Amygdala (tissue), 56 donors: ENCODE measurements at regions not wholly inside any gene's neighbourhood (a gene's known extent, or its start where the extent isn't known, plus 50 kb on each side); places are given as distances from the start of the nearest gene placed in this dataset.
"Not testable (repeated sequence)": the region's sequence is repeated elsewhere in the genome, so short reads cannot be mapped to it uniquely, and the experiment has no call there.

Experiments used
- DNase-seq, 56 donors: peaks; one replicate each; lab custom pipeline; 2025; lab: John Stamatoyannopoulos, UW

- no peak for DNase-seq
Observed at GRCh38 chr7:81206217-81206616, 287.4 kb upstream of the SEMA3C start.

- DNase-seq = no peak
Observed at GRCh38 chr7:81201188-81201587, 282.3 kb upstream of the SEMA3C start.

- DNase-seq = no peak
Observed at GRCh38 chr7:81198766-81199165, 279.9 kb upstream of the SEMA3C start.

- DNase-seq = no peak
Observed at GRCh38 chr7:81197266-81197665, 278.4 kb upstream of the SEMA3C start.

- DNase-seq = no peak
Observed at GRCh38 chr7:81195033-81195432, 276.2 kb upstream of the SEMA3C start.

- DNase-seq = no peak
Observed at GRCh38 chr7:81190997-81191768, 272.3 kb upstream of the SEMA3C start.

- no peak for DNase-seq
Observed at GRCh38 chr7:81187753-81188152, 268.9 kb upstream of the SEMA3C start.

- no peak for DNase-seq
Observed at GRCh38 chr7:81186691-81187090, 267.8 kb upstream of the SEMA3C start.

GRCh38 chr7:81185072-81185471, 266.2 kb upstream of the SEMA3C start:
- DNase-seq = no peak

- DNase-seq = no peak
Observed at GRCh38 chr7:81183326-81183725, 264.5 kb upstream of the SEMA3C start.

- DNase-seq = not testable (repeated sequence)
Observed at GRCh38 chr7:81182056-81182455, 263.2 kb upstream of the SEMA3C start.

GRCh38 chr7:81181066-81181465, 262.2 kb upstream of the SEMA3C start:
- DNase-seq = no peak

- no peak for DNase-seq
Observed at GRCh38 chr7:81180573-81180972, 261.7 kb upstream of the SEMA3C start.

GRCh38 chr7:81175275-81175940, 256.6 kb upstream of the SEMA3C start:
- peak in 4 of 56 donors; percentile 1 to 30 (median 4) for DNase-seq

GRCh38 chr7:81173766-81174281, 255.0 kb upstream of the SEMA3C start:
- DNase-seq = no peak

GRCh38 chr7:81170291-81170690, 251.4 kb upstream of the SEMA3C start:
- DNase-seq = no peak

- DNase-seq = no peak
Observed at GRCh38 chr7:81167934-81168333, 249.1 kb upstream of the SEMA3C start.

- DNase-seq = no peak
Observed at GRCh38 chr7:81165070-81165469, 246.2 kb upstream of the SEMA3C start.

GRCh38 chr7:81162771-81163525, 244.1 kb upstream of the SEMA3C start:
- DNase-seq = no peak

GRCh38 chr7:81162234-81162633, 243.4 kb upstream of the SEMA3C start:
- DNase-seq = no peak

GRCh38 chr7:81161451-81162075, 242.7 kb upstream of the SEMA3C start:
- peak in 2 of 56 donors; percentile 0 to 13 for DNase-seq
